ENCODE measurements at regions not wholly inside any gene's neighbourhood (a gene's known extent, or its start where the extent isn't known, plus 50 kb on each side); places are given as distances from the start of the nearest gene placed in this dataset.

- H3K4me3 ChIP-seq (ENCODE audit: low read length), result peak overlapping the region; percentile 39; the same call in 1 of the 2 replicates
- peaks cover 28% of the 10 kb centered on the region; the same call in 1 of the 2 replicates for H3K4me1 ChIP-seq (ENCODE audit: insufficient read depth, low read length)
- H3K27me3 ChIP-seq (ENCODE audit: insufficient read depth, low read length), result no peaks in the 10 kb centered on the region
- H3K36me3 ChIP-seq (ENCODE audit: insufficient read depth, low read depth, low read length), result no peaks in the 10 kb centered on the region
- H3K9ac ChIP-seq (ENCODE audit: low read depth, low read length), result no peak overlapping the region
- no peaks in the 10 kb centered on the region; the same call in 1 of the 2 replicates for H3K9me3 ChIP-seq (ENCODE audit: insufficient read depth, low read depth, low read length)
- H3K27ac ChIP-seq (ENCODE audit: low read length), result no peak overlapping the region
These were observed 503.9 kb downstream of the PDHA2 start for GRCh38 chr4:96343836-96344235.

GRCh38 chr4:96347582-96347981 is 507.7 kb downstream of the PDHA2 start:
- H3K27ac ChIP-seq (ENCODE audit: low read length), result no peak overlapping the region
- H3K27me3 ChIP-seq (ENCODE audit: insufficient read depth, low read length), result no peaks in the 10 kb centered on the region
- H3K4me1 ChIP-seq (ENCODE audit: insufficient read depth, low read length), result peaks cover 26% of the 10 kb centered on the region; the same call in 1 of the 2 replicates
- no peaks in the 10 kb centered on the region for H3K36me3 ChIP-seq (ENCODE audit: insufficient read depth, low read depth, low read length)
- no peak overlapping the region for H3K9ac ChIP-seq (ENCODE audit: low read depth, low read length)
- no peaks in the 10 kb centered on the region; the same call in 1 of the 2 replicates for H3K9me3 ChIP-seq (ENCODE audit: insufficient read depth, low read depth, low read length)
- H3K4me3 ChIP-seq (ENCODE audit: low read length), result no peak overlapping the region

GRCh38 chr4:96352051-96352517 is 512.2 kb downstream of the PDHA2 start:
- H3K9me3 ChIP-seq (ENCODE audit: insufficient read depth, low read depth, low read length), result no peaks in the 10 kb centered on the region; the same call in 1 of the 2 replicates
- peaks cover 8% of the 10 kb centered on the region; the same call in 1 of the 2 replicates for H3K4me1 ChIP-seq (ENCODE audit: insufficient read depth, low read length)
- H3K36me3 ChIP-seq (ENCODE audit: insufficient read depth, low read depth, low read length), result no peaks in the 10 kb centered on the region
- H3K27me3 ChIP-seq (ENCODE audit: insufficient read depth, low read length), result no peaks in the 10 kb centered on the region
- no peak overlapping the region for H3K4me3 ChIP-seq (ENCODE audit: low read length)
- no peak overlapping the region for H3K27ac ChIP-seq (ENCODE audit: low read length)
- H3K9ac ChIP-seq (ENCODE audit: low read depth, low read length), result no peak overlapping the region

GRCh38 chr4:96354036-96354712 is 514.3 kb downstream of the PDHA2 start:
- Histone ChIP-seq H3K9me3 (ENCODE audit: insufficient read depth, low read depth, low read length) (no peaks in the 10 kb centered on the region), H3K27ac (ENCODE audit: low read length) (no peak overlapping the region), H3K36me3 (ENCODE audit: insufficient read depth, low read depth, low read length) (no peaks in the 10 kb centered on the region), H3K9ac (ENCODE audit: low read depth, low read length) (no peak overlapping the region), H3K4me1 (ENCODE audit: insufficient read depth, low read length) (peaks cover 8% of the 10 kb centered on the region; the same call in 1 of the 2 replicates), H3K27me3 (ENCODE audit: insufficient read depth, low read length) (no peaks in the 10 kb centered on the region), H3K4me3 (ENCODE audit: low read length) (no peak overlapping the region)

- no peak overlapping the region for H3K9ac ChIP-seq (ENCODE audit: low read depth, low read length)
- no peaks in the 10 kb centered on the region for H3K9me3 ChIP-seq (ENCODE audit: insufficient read depth, low read depth, low read length)
- H3K36me3 ChIP-seq (ENCODE audit: insufficient read depth, low read depth, low read length), result no peaks in the 10 kb centered on the region
- peaks cover 8% of the 10 kb centered on the region; the same call in 1 of the 2 replicates for H3K4me1 ChIP-seq (ENCODE audit: insufficient read depth, low read length)
- no peak overlapping the region for H3K4me3 ChIP-seq (ENCODE audit: low read length)
- no peaks in the 10 kb centered on the region for H3K27me3 ChIP-seq (ENCODE audit: insufficient read depth, low read length)
- H3K27ac ChIP-seq (ENCODE audit: low read length), result no peak overlapping the region
These were observed 515.5 kb downstream of the PDHA2 start for GRCh38 chr4:96355414-96355813.

GRCh38 chr4:96356591-96357370 is 516.9 kb downstream of the PDHA2 start:
- H3K36me3 ChIP-seq (ENCODE audit: insufficient read depth, low read depth, low read length), result no peaks in the 10 kb centered on the region
- H3K4me1 ChIP-seq (ENCODE audit: insufficient read depth, low read length), result peaks cover 6% of the 10 kb centered on the region; the same call in 1 of the 2 replicates

GRCh38 chr4:96366632-96367031 is 526.7 kb downstream of the PDHA2 start:
- H3K4me1 ChIP-seq (ENCODE audit: insufficient read depth, low read length), result no peaks in the 10 kb centered on the region; the same call in 1 of the 2 replicates
- peaks cover 12% of the 10 kb centered on the region; the same call in 1 of the 2 replicates for H3K9me3 ChIP-seq (ENCODE audit: insufficient read depth, low read depth, low read length)
- no peak overlapping the region for H3K9ac ChIP-seq (ENCODE audit: low read depth, low read length)

More at GRCh38 chr4:96356591-96357370, 516.9 kb downstream of the PDHA2 start:
- Histone ChIP-seq H3K27ac (ENCODE audit: low read length) (no peak overlapping the region), H3K4me3 (ENCODE audit: low read length) (no peak overlapping the region), H3K27me3 (ENCODE audit: insufficient read depth, low read length) (no peaks in the 10 kb centered on the region), H3K9me3 (ENCODE audit: insufficient read depth, low read depth, low read length) (no peaks in the 10 kb centered on the region), H3K9ac (ENCODE audit: low read depth, low read length) (no peak overlapping the region)

GRCh38 chr4:96375367-96375766 is 535.5 kb downstream of the PDHA2 start:
- peaks cover 7% of the 10 kb centered on the region; the same call in 1 of the 2 replicates for H3K9me3 ChIP-seq (ENCODE audit: insufficient read depth, low read depth, low read length)
- no peak overlapping the region for H3K9ac ChIP-seq (ENCODE audit: low read depth, low read length)

More at GRCh38 chr4:96366632-96367031, 526.7 kb downstream of the PDHA2 start:
- Histone ChIP-seq H3K27ac (ENCODE audit: low read length) (no peak overlapping the region), H3K36me3 (ENCODE audit: insufficient read depth, low read depth, low read length) (no peaks in the 10 kb centered on the region), H3K27me3 (ENCODE audit: insufficient read depth, low read length) (no peaks in the 10 kb centered on the region), H3K4me3 (ENCODE audit: low read length) (no peak overlapping the region)

GRCh38 chr4:96379524-96379923 is 539.6 kb downstream of the PDHA2 start:
- no peak overlapping the region for H3K27ac ChIP-seq (ENCODE audit: low read length)
- H3K4me3 ChIP-seq (ENCODE audit: low read length), result no peak overlapping the region
- no peak overlapping the region for H3K9ac ChIP-seq (ENCODE audit: low read depth, low read length)
- no peaks in the 10 kb centered on the region for H3K27me3 ChIP-seq (ENCODE audit: insufficient read depth, low read length)
- no peaks in the 10 kb centered on the region for H3K36me3 ChIP-seq (ENCODE audit: insufficient read depth, low read depth, low read length)
- H3K4me1 ChIP-seq (ENCODE audit: insufficient read depth, low read length), result no peaks in the 10 kb centered on the region
- peaks cover 10% of the 10 kb centered on the region for H3K9me3 ChIP-seq (ENCODE audit: insufficient read depth, low read depth, low read length)

More at GRCh38 chr4:96375367-96375766, 535.5 kb downstream of the PDHA2 start:
- Histone ChIP-seq H3K4me3 (ENCODE audit: low read length) (no peak overlapping the region), H3K27ac (ENCODE audit: low read length) (no peak overlapping the region), H3K4me1 (ENCODE audit: insufficient read depth, low read length) (no peaks in the 10 kb centered on the region), H3K27me3 (ENCODE audit: insufficient read depth, low read length) (no peaks in the 10 kb centered on the region), H3K36me3 (ENCODE audit: insufficient read depth, low read depth, low read length) (no peaks in the 10 kb centered on the region)

- no peaks in the 10 kb centered on the region for H3K36me3 ChIP-seq (ENCODE audit: insufficient read depth, low read depth, low read length)
- H3K4me1 ChIP-seq (ENCODE audit: insufficient read depth, low read length), result no peaks in the 10 kb centered on the region
- H3K27ac ChIP-seq (ENCODE audit: low read length), result no peak overlapping the region
- H3K9me3 ChIP-seq (ENCODE audit: insufficient read depth, low read depth, low read length), result peaks cover 10% of the 10 kb centered on the region
- no peak overlapping the region for H3K4me3 ChIP-seq (ENCODE audit: low read length)
- H3K27me3 ChIP-seq (ENCODE audit: insufficient read depth, low read length), result no peaks in the 10 kb centered on the region
- H3K9ac ChIP-seq (ENCODE audit: low read depth, low read length), result no peak overlapping the region
These were observed 540.2 kb downstream of the PDHA2 start for GRCh38 chr4:96380106-96380505.

GRCh38 chr4:96383349-96383748 is 543.5 kb downstream of the PDHA2 start:
- Histone ChIP-seq H3K27ac (ENCODE audit: low read length) (no peak overlapping the region), H3K9ac (ENCODE audit: low read depth, low read length) (no peak overlapping the region), H3K4me1 (ENCODE audit: insufficient read depth, low read length) (no peaks in the 10 kb centered on the region), H3K36me3 (ENCODE audit: insufficient read depth, low read depth, low read length) (no peaks in the 10 kb centered on the region), H3K9me3 (ENCODE audit: insufficient read depth, low read depth, low read length) (peaks cover 10% of the 10 kb centered on the region), H3K27me3 (ENCODE audit: insufficient read depth, low read length) (no peaks in the 10 kb centered on the region), H3K4me3 (ENCODE audit: low read length) (no peak overlapping the region)
